ENCODE measurements at regions not wholly inside any gene's neighbourhood (a gene's known extent, or its start where the extent isn't known, plus 50 kb on each side); places are given as distances from the start of the nearest gene placed in this dataset.

DNA sequence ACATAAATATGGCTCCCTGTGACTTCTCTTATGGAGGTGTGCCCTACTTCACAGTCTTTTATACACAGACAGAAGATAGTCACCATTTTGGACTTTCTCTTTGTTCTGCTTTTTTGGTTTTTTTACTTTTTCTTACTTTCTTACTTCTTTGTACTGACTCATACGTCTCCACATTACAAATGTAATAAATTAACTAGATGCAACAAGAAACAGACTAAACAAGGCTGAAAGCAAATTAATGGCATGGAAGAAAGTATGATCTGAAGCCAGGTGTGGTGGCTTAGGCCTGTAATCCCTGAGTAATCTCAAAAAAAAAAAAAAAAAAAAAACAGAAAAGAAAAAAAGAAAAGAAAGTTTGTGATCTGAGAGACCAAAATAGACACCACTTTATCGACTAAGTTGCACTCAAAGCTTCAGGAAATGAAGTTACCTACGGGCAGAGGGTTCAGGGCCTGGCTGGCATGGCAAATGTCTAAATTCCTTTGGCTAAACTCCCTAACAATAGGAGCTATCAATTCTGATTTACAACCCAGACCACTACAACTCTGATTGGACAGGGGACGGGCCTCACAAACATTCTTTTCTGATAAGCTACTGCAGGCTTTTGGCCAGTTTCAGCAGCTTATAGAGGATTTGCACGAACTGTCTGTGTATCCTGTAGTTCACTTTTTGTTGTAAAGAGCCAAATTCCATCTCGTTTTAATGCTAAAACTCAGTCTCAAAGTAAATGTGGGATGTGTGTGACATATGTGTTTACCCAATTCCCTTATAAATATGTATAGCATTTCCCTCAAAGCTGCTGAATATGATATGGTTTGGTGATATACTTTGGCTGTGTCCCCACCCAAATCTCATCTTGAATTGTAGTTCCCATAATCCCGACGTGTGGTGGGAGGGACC is 129.1 kb downstream of the SEPTIN14 start:
- peaks cover 13% of the 10 kb centered on the region; the same call in 1 of the 2 replicates for H3K4me1 ChIP-seq (ENCODE audit: insufficient read depth, low read length)
- H2AFZ ChIP-seq (ENCODE audit: low read length) = no peak overlapping the region
- ATAC-seq (no peak), DNase-seq (ENCODE audit: low spot score) (no peak), FAIRE-seq (no peak)
- no peaks in the 10 kb centered on the region for H3K9me3 ChIP-seq (ENCODE audit: low read length)
- WGBS (ENCODE audit: low lambda C conversion rate) = 2% methylated on average over 8 of the region's 8 CpGs
- no peak overlapping the region for H3K27ac ChIP-seq (ENCODE audit: extremely low read length, insufficient read depth, low read length)
- no peak for TF ChIP-seq YEATS4 (CRISPR knock-in tag; IDR thresholded peaks at IDR 0.05; ENCODE audit: borderline replicate concordance)
- no peak for TF ChIP-seq ZNF205 (CRISPR knock-in tag; IDR thresholded peaks at IDR 0.05)
- no peak for TF ChIP-seq DMAP1 (CRISPR knock-in tag; IDR thresholded peaks at IDR 0.05)
- TF ChIP-seq NFE2L1 (CRISPR knock-in tag; IDR thresholded peaks at IDR 0.05; ENCODE audit: borderline replicate concordance) = no peak
- TF ChIP-seq MXI1 (IDR thresholded peaks at IDR 0.05; ENCODE audit: borderline replicate concordance, low read depth, low read length) = no peak
- no peak for TF ChIP-seq ZNF629 (CRISPR knock-in tag; conservative IDR thresholded peaks at IDR 0.05)
- TF ChIP-seq PRDM10 (CRISPR knock-in tag; IDR thresholded peaks at IDR 0.05; ENCODE audit: low read depth) = no peak
- no peak for TF ChIP-seq HHEX (CRISPR knock-in tag; IDR thresholded peaks at IDR 0.05)
- in situ Hi-C loops (cut with HindIII; ENCODE audit: extremely low pct_ligation_motif_present, low pct_unique_long_range_greater_than_20kb) = no loop called here
- H3K79me2 ChIP-seq (ENCODE audit: insufficient read depth, low read length) = no peaks in the 10 kb centered on the region
- H3K27me3 ChIP-seq (ENCODE audit: control insufficient read depth in 1 of 2, insufficient read depth in 2 of 2, low read length in 2 of 2) = peaks cover 0 to 2% of the 10 kb centered on the region in 2 experiments; a peak in 1 of 5 replicates
- no peaks in the 10 kb centered on the region for H4K20me1 ChIP-seq (ENCODE audit: insufficient read depth, low read length)
- CTCF ChIA-PET (ENCODE audit: low intra/inter-chr PET ratio, low total read pairs) = no interaction called here
- intact Hi-C loops (cut with micrococcal nuclease; ENCODE audit: unreplicated experiment) = no loop called here
- POLR2A ChIA-PET = no interaction called here
- no TSS peak for BruUV-seq (replicated peaks)
- no peak overlapping the region for H3K4me3 ChIP-seq (replicated peaks in 1 of 3; ENCODE audit: insufficient read depth in 1 of 3, low read depth in 2 of 3, low read length in 3 of 3)
- no peak overlapping the region for H3K9ac ChIP-seq (ENCODE audit: insufficient read depth, low read depth, low read length)
- no peaks in the 10 kb centered on the region for H3K36me3 ChIP-seq (replicated peaks in 1 of 2; ENCODE audit: control insufficient read depth in 1 of 2, insufficient read depth in 2 of 2, low read length in 2 of 2)
- H3K4me2 ChIP-seq (ENCODE audit: low read depth, low read length) = no peak overlapping the region
